Esophagus mucosa (tissue), 1 donor: ENCODE measurements at regions not wholly inside any gene's neighbourhood (a gene's known extent, or its start where the extent isn't known, plus 50 kb on each side); places are given as distances from the start of the nearest gene placed in this dataset.

ENCODE experiments used
- ATAC-seq: fragments of 200-7000 bp; cut with Tn5 transposase; one replicate; pipeline ENCODE4 v1.9.1; 2020
- donor health status: DM: yes; HTN: yes; CAD: no.

DNA sequence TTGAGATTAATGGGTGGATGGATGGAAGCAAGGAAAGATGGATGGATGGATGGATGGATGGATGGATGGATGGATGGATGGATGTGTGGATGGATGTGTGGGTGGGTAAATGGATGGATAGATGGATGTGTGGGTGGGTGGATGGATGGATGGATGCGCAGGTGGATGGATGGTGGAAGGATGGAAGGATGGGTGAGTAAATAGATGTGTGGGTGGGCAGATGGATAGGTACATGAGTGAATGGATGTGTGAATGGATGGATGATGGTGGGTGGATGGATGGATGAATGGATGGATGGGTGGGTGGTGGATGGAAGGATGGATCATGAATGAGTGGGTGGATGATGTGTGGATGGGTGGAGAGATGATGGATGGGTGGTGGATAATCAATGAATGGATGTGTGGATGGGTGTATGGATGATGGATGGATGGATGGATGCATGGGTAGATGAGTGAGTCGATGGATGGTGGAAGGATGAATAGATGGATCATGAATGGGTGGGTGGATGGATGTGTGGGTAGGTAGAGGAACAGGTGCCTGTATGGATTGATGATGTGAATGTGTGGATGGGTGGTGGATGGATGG, 375.2 kb downstream of the BRD1 start:
- ATAC-seq = no peak

DNA sequence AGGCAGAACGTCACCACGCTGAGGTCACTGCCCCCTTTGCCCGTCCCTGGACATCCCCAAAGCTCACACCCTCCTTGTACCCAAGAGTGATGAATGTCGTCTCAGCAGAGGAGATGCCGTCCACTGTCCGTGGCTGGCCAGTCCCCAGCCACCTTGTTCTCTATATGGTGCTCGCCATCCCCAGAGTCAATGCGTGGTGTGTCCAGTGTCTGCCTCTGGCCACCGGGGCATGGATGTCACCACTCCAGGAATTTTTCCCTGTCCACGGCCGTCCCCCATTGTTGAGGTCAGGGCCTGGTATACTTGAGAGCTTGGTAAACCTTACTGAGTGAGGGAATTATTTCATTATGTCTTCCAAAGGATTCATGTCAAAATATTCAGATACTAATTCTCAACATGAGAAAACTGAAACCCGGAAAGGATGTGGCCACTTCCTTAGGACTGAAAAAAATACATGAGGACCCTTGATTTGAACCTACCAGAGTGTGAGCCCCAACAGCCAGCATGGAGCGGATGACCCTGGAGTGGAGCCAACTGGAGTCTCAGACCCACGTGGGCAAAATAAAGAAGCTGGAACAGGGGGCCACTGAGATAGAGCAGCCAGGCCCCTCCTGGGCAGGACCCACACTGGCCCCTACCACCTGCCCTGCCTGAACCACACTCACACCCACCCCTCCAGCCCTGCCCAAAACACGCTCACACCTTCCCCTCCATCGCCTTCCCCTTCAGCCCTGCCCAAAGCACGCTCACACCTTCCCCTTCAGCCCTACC, 376.4 kb downstream of the BRD1 start:
- no peak for ATAC-seq

DNA sequence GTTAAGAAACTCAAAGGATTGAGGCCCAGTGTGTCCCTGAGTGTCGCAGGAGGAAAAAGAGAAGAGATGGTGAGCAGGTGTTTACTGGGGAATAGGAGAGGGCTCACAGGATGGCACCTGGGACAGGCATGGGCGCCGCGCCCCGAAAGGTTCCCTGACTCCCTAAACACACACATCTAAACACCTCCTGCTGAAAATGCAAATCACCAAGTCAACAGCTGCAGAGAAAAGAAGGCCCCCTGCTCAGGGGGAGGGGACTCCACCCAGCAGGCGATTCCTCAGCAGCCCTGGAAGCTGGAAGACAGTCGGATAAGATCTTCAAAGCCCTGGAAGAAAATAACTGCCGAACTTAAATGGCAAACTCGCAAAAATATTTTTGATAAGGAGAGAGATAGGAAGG, 377.2 kb downstream of the BRD1 start:
- ATAC-seq = no peak

DNA sequence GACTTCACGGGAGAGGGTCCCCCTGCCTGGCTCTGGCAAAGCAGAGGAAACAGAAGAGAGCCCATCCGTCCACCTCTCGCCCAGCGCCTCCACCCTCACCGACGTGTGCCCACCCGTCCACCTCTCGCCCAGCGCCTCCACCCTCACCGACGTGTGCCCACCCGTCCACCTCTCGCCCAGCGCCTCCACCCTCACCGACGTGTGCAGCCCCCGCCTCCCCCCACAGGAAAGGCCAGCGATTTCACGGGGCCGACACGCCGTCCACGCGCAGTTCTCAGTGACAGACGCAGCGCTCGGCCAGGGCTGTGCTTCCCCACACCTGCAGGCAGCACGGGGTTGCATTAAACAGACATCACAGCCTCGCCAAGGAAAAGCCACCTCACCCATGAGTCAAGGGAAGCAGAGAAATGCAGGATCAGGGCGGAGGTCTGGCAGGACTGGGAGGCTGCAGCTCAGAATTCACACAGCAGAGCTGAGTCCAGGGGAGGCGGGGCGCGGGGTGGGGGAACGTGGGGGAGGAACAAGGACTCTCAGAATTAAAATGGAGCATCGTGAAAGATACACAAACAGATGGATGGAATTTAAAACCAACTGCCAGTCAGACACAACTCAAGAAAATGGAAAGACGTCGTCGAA, 377.7 kb downstream of the BRD1 start:
- no peak for ATAC-seq

DNA sequence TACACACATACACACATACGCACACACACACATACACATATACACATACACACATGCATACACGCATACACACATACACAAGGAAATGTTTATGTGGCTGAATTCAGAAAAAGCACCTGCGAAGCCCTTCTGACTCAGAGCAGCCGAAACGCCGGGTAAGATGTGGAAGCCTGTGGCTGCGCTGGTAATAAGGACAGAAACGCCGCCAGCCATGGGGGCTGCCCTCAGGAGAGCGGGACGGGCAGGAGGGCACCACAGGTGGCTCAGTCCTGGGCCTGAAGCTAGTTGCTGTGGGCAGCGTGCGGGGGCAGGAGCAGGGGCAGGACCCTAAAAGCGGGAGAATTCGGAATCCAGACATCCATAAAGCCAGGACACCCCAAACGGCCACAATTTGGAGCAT, 378.3 kb downstream of the BRD1 start:
- ATAC-seq = no peak

DNA sequence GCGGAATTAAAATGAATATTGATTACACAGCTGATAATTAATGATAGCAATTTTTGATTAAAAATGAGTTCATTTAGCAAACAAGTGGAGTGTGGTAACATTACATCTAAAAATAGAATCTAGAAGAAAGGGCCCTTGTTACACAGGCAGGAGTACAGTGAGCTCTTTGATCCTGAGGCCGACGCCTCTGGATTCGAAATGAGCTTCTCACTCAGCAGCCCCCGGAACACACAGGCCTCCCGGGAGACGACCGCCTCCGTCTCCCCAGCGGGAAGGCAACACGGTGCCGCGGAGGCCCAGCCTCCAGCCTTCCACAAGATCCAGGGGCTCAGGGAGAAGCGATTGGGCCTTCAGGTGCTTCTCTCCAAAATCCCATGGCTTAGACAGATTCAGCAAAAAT, 379.1 kb downstream of the BRD1 start:
- ATAC-seq = no peak

DNA sequence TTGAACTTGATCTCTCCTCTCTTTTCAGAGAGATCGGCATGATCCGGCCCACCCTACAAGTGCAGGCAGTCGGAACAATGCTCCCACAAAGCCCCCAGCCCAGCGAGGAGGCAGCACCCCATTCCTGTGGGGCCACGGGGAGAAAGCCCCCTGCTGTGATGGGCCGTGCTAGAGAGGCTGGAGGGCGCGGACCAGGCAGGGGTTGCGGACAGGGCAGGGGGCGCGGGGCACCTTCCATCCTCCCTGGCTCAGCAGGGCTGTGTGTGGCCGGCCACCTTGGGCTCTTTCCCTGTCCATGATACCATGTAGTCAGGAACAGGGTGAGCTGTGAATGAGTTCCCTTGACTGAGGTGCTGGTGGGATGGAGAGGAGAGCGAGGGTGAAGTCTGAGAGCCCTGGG, 379.8 kb downstream of the BRD1 start:
- no peak for ATAC-seq

DNA sequence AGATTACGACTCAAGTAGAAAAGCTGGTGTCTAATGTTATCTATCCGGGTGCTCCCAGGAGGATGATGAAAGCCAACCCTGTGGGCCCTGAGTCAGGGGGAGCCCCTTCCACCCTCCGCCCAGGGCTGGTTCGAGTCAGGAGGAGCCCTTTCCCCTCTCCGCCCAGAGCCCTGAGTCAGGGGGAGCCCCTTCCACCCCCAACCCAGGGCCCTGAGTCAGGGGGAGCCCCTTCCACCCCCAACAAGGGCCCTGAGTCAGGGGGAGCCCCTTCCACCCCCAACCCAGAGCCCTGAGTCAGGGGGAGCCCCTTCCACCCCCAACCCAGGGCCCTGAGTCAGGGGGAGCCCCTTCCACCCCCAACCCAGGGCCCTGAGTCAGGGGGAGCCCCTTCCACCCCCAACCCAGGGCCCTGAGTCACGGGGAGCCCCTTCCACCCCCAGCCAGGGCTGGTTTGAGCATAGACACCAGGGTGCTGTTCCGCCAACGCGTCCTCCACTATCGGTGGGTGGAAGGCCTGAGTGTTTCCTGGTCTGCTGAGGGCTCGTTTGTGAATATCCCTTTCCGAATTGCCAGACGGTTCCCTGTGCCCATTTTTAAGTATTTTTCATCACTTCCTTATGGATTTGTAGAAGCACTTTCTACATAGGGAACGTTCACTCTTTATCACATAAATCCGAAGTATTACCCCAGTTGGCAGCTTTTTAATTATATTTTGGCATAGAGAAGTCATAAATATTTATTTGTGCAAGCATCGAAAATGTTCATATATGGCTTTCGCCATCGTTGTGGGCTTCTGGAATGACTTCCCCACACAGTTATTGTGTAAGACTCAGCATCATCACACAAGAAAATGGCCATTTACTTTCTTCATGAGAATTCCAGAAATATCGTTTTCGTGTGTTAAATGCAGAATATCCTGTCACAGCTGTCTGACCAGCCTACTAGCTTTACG, 380.6 kb downstream of the BRD1 start:
- no peak for ATAC-seq

DNA sequence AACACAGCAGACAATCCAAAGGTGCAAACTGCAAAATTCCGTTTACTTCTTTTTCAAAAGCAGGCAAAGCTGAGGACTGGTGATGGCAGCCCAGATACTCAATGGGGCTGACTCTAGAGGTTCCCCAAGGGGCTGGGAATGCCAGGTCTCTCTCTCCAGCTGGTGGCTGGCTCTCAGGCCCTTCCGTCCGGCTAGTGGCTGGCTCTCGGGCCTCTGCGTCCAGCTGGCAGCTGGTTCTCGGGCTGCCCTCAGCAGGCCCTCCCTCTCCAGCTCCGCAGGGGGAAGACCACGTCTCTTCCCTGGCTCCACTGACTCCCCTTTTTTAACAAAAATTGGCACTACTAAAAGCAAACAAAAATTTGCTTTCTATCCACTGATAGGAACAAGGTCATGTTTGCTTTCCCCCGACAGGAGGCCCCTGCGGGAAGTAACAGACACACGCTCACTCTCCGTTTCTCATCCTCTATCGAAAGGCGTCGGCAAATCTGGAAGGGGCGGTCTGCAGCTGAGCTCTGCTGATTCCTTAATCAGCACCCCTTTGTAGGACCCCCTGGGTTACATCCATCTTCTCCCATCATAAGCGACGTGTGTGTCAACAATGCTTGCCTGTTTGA, 381.4 kb downstream of the BRD1 start:
- no peak for ATAC-seq

DNA sequence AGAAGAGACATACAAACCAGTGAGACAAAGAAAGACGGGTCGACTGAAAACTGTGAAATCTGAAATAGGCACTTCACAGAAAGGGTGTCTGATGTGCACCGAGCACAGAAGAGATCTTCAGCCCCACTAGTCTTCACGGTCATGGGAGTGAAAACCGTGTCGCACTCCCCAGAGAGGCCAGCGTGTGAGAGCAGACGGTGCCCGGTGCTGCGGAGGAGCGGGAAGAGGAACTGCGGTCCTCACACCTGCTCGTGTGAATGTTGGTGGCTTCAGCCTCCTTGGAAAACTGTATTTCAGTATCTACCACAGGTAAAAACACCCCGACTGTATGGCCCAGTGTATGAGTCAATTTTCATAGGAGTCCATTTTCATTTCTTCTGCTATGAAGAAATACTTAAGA, 382.9 kb downstream of the BRD1 start:
- no peak for ATAC-seq

DNA sequence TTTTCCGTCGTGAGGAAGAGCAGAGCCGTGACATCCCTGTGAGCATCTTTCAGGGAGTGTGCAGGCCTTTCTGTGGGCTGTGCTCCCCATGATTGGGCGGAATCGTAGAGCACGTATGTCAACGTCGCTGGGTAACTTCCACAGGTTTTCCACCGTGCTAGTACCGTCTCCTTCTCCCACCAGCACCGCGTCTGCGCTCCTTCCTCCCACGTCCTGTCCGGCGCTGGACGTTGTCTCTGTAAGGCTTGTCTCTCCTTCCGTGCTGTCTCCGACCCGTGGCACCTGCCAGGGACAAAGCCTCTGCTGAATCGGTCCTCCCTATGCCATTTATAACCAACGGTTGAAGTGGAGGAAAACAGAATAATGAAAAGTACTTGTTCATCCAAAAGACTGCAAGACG, 386.7 kb downstream of the BRD1 start:
- no peak for ATAC-seq

DNA sequence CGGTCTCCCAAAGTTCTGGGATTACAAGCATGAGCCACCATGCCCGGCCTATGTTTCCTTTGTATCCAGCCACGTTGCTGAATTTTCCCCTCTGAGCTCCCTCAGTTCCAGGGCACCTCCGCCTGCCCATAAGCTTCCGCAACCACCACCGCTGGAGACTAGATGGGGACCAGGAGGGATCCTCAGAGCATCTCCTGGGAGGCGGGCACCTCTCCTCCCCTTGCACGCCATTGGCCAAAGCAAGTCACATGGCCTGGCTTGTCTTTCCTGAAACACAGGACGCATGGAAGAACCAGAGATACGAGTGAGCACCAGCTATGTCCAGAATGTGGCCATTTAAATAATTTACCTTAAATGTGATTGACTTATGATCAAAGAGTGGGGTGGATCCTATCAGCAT, 388.3 kb downstream of the BRD1 start:
- ATAC-seq = no peak

DNA sequence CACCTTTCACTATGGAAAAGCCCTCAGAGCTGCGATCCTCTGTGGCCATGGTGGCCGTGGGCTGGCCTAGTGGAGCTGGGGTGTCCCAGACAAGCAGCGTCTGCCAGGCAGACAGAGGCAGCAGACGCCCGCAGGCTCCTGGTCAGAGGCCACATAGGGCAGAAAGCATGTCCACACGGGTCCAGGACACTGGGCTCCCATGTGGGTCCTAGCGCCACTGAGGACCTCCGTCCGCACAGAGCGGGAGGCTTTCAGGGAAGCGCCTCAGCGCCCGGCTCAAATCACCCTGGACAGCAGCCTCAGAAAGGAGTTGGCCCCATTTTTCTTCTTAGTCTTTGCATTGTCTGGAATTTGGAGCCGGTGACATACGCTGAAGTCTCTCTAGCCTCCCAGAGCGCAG, 389.7 kb downstream of the BRD1 start:
- no peak for ATAC-seq

DNA sequence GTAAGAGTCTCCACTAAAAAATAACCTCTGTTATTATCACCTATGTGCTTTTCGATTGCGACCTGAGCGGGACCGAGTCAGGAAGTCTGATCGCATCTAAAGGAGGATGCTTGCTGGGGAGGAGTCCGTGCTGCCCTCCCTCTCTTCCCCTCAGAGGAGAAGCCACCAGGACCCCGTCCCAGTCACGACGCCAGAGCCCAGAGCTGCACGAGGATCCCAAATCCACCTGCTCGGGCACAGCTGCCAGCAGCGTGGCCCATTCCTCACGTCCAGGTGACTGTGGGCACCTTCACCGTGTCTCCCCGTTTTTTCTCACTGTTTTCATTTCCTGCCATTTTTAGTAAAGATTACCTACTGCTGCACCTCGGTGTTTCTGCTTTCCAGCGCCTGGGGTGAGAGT, 390.3 kb downstream of the BRD1 start:
- no peak for ATAC-seq

DNA sequence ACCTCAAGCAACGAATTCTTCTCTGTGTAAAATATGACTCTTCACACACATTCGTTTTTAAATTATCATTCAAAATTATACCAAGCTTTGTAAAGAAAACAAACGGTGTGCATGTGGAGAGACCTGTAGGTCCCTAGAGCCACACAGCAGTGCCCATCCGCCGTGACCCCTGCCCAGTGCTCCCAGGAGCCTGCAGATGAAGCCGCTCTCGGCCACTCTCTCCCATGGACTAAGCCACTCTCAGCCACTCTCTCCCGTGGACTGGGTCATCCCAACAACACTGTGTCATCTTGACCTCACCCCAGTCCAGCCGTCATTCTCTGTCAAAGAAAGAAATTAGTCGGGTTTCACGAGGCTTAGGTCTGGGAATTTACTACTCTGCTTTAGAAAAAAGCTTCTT, 391.6 kb downstream of the BRD1 start:
- ATAC-seq = no peak

DNA sequence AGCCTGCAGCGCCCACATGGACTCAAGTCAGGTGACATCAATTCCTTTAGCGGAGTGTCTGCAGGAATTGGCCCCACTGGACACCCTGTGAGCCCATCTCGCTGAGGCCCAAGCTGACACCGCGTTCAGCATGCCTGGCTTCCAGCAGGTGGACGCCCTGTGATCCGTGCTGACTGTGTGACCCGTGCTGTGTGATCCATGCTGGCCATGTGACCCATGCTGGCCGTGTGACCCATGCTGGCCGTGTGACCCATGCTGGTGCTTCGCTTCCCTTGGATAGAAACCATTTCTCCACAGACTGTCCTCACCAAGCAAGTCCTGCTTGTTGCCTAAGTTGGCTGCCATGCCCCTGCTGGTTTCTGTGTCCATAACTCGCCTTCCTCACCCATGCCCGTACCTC, 392.1 kb downstream of the BRD1 start:
- ATAC-seq = no peak

DNA sequence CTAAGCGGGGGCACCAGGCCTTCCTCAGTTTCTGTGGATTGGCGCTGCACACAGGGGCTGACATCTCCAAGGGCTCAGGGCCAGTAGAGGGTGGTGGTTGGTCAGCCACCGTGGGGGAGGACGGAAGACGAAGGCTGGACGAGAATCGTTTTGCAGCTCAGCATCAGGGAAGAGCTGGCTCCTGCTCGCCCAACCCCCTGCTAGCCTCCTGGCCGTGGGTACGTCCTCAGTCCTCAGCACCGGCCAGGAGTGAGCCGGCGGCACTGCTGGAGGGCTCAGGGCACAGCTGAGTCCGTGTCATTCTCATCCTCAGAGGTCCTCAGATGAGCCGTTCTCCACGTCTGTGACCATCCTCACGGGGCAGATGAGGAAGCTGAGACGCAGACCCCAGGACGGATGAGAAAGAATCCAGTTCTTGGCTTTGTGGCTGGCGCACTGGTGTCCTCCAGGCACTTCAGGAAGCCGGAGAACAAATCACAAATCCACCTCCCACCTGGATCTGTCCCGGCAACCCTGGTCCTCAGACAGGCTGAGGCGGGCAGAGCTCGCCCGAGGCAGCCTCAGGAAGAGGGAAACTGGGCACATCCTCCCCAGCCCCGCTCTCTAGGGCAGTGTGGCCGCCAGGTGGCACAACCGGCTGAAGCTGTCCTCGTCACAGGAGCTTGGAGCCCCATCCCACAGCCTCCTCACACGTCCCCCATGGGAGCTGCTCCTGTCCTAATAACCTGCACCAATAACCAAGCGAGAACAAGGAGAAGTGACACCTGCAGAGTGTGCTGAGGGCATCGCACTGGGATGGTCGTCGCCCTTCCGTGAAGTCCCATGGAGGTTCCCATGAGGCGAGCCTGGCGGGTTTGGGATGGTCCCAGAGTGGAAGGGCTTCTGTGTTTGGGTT, 393.7 kb downstream of the BRD1 start:
- no peak for ATAC-seq

DNA sequence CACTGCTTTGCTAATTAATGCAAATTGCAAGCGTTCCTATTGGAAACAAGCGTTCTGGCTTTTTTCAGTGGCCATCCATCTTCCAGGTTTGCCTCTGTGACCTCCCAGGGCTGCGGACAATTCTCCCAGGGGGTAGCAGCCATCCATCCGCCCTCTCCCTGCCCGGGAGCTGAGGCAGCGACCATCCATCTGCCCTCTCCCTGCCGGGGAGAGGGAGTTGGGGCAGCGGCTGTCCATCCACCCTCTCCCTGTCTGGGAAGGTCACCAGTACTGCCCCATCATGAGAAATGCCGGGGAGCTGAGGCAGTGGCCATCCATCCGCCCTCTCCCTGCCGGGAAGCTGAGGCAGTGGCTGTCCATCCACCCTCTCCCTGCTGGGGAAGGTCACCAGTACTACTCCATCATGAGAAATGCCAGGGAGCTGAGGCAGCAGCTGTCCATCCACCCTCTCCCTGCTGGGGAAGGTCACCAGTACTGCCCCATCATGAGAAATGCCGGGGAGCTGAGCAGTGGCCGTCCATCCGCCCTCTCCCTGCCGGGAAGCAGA, 394.7 kb downstream of the BRD1 start:
- ATAC-seq = no peak

DNA sequence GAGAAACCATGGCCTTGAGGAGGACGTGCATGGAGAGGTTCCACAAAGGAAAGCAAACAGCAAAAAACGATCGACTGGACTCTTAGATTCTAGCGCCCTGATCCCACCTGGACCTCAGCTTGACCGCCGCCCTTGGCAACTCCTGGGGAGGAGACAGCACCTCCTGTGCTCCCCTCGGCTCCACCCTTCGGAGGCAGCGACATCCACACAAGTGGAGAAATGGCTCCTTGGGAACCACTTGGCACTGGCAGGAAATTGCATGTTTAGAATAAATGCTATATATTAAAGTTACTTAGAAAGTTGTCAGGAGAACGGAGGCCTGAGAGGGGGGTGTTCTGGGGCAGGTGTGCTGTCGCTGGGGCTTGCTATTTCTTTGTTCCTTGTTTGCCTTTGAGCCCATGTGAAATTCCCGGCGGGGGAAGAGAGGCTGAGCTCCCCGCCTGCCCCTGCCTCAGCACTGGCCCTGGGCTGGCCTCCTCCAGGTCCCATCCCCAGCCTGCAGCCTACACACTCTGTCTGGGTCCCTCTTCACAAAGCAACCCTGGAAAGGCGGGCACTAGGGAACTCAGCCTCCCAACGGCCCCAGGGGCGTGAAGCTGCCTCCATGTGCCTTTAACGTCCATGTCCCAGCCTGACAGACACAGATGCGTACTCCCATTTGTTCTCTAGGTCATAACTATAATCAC, 395.3 kb downstream of the BRD1 start:
- no peak for ATAC-seq

DNA sequence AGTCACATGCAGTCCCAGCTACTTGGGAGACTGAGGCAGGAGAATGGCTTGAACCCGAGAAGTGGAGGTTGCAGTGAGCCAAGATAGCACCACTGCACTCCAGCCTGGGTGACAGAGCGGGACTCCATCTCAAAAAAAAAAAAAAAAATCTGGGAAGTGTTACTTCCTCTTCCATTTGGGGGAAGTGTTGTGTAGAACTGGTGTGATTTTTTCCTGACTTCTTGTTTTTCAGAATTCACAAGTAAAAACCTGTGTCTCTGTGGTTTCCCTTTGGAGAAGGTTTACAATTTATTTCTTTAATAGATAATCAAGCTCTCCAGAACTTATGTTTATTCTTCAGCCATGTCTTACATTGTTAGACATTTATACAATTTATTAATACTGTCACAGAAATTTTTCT, 396.1 kb downstream of the BRD1 start:
- ATAC-seq = no peak

DNA sequence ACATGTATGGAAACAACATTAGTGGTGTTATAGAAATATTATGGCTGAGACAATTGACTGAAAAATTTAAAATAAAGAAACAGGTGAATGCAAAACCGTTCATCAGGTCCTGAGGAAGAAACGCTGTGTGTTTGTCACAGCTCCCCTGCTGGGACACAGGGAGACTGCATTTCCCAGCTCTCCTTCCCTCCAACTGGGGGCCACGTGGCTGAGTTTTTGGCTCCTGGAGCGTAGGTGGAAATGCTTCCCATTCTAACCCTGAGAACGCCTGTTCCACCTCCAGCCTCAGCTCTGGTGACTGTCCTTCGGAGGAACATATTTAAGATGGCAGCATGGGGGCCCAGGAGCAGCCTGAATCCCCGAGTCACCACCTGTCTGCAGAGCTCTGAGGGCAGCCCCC, 398.6 kb downstream of the BRD1 start:
- no peak for ATAC-seq
